NCI-H1105 treated with DMSO at 0.1 percent for 48 hours (cell line): ENCODE measurements at regions not wholly inside any gene's neighbourhood (a gene's known extent, or its start where the extent isn't known, plus 50 kb on each side); places are given as distances from the start of the nearest gene placed in this dataset.
"Not testable (repeated sequence)": the region's sequence is repeated elsewhere in the genome, so short reads cannot be mapped to it uniquely, and the experiment has no call there.

Experiments
- DNase-seq: peaks from one replicate; lab custom pipeline; 2025; lab: John Stamatoyannopoulos, UW

- no peak for DNase-seq
These were observed 54.4 kb upstream of the JAK1 start for GRCh38 chr1:65020774-65021173.

GRCh38 chr1:65021795-65022194, 55.4 kb upstream of the JAK1 start:
- no peak for DNase-seq

- DNase-seq, result no peak
These were observed 55.9 kb upstream of the JAK1 start for GRCh38 chr1:65022216-65022615.

- DNase-seq, result no peak
These were observed 59.4 kb upstream of the JAK1 start for GRCh38 chr1:65025794-65026193.

GRCh38 chr1:65026235-65026634, 59.9 kb upstream of the JAK1 start:
- no peak for DNase-seq

GRCh38 chr1:65027666-65028358, 61.5 kb upstream of the JAK1 start:
- DNase-seq, result peak; percentile 64

- not testable (repeated sequence) for DNase-seq
These were observed 63.1 kb upstream of the JAK1 start for GRCh38 chr1:65029434-65029833.

- DNase-seq, result not testable (repeated sequence)
These were observed 68.5 kb upstream of the JAK1 start for GRCh38 chr1:65034879-65035278.

GRCh38 chr1:65036570-65037051, 70.3 kb upstream of the JAK1 start:
- DNase-seq, result no peak

GRCh38 chr1:65039066-65039465, 72.7 kb upstream of the JAK1 start:
- no peak for DNase-seq

GRCh38 chr1:65039508-65039907, 73.2 kb upstream of the JAK1 start:
- no peak for DNase-seq

- DNase-seq, result no peak
These were observed 76.1 kb upstream of the JAK1 start for GRCh38 chr1:65042467-65042866.

- no peak for DNase-seq
These were observed 78.1 kb upstream of the JAK1 start for GRCh38 chr1:65044411-65044810.

- no peak for DNase-seq
These were observed 78.9 kb upstream of the JAK1 start for GRCh38 chr1:65045022-65045817.

- DNase-seq, result no peak
These were observed 82.0 kb upstream of the JAK1 start for GRCh38 chr1:65048335-65048734.

- no peak for DNase-seq
These were observed 83.8 kb upstream of the JAK1 start for GRCh38 chr1:65049941-65050713.

- DNase-seq, result peak; percentile 59
These were observed 84.4 kb upstream of the JAK1 start for GRCh38 chr1:65050735-65051134.

GRCh38 chr1:65054481-65054880, 88.1 kb upstream of the JAK1 start:
- no peak for DNase-seq

- DNase-seq, result no peak
These were observed 89.4 kb upstream of the JAK1 start for GRCh38 chr1:65055747-65056146.

GRCh38 chr1:65056234-65056633, 89.9 kb upstream of the JAK1 start:
- no peak for DNase-seq

- no peak for DNase-seq
These were observed 90.5 kb upstream of the JAK1 start for GRCh38 chr1:65056866-65057265.

- no peak for DNase-seq
These were observed 88.0 kb upstream of the AK4 start for GRCh38 chr1:65059930-65060538.
